Lower leg skin (tissue), 3 donors: ENCODE measurements at regions not wholly inside any gene's neighbourhood (a gene's known extent, or its start where the extent isn't known, plus 50 kb on each side); places are given as distances from the start of the nearest gene placed in this dataset.

Source experiments
- CTCF ChIP-seq, 3 donors: fragments of 450-650 bp; IDR thresholded peaks; one replicate each; pipeline ENCODE4 v1.5.1; 2016; ENCODE audit warnings: antibody characterized with exemption in 3 of 3, mild to moderate bottlenecking in 3 of 3, moderate library complexity in 2 of 3
- POLR2A ChIP-seq, 2 donors: fragments of 450-650 bp; IDR thresholded peaks; one replicate each; pipeline ENCODE4 v1.6.1; 2016 to 2017; ENCODE audit warnings: antibody characterized with exemption in 2 of 2, mild to moderate bottlenecking in 1 of 2, moderate library complexity in 1 of 2

GRCh38 chr2:56684327-56684726 is 500.5 kb downstream of the CCDC85A start:
- TF ChIP-seq CTCF (IDR thresholded peaks at IDR 0.05): no peak
- TF ChIP-seq POLR2A (IDR thresholded peaks at IDR 0.05): no peak
